ENCODE measurements at regions not wholly inside any gene's neighbourhood (a gene's known extent, or its start where the extent isn't known, plus 50 kb on each side); places are given as distances from the start of the nearest gene placed in this dataset.

- no peak for TF ChIP-seq POLR2A (IDR thresholded peaks at IDR 0.05)
- TF ChIP-seq CTCF (IDR thresholded peaks at IDR 0.05): no peak
- TF ChIP-seq EP300 (IDR thresholded peaks at IDR 0.05): no peak
Measured at GRCh38 chr4:144442713-144443112, 203.2 kb upstream of the HHIP start.
